ENCODE measurements at regions not wholly inside any gene's neighbourhood (a gene's known extent, or its start where the extent isn't known, plus 50 kb on each side); places are given as distances from the start of the nearest gene placed in this dataset.

GRCh38 chr2:43045866-43046265 is 180.5 kb downstream of the ZFP36L2 start (continued):
- TF ChIP-seq, protein P1, sequence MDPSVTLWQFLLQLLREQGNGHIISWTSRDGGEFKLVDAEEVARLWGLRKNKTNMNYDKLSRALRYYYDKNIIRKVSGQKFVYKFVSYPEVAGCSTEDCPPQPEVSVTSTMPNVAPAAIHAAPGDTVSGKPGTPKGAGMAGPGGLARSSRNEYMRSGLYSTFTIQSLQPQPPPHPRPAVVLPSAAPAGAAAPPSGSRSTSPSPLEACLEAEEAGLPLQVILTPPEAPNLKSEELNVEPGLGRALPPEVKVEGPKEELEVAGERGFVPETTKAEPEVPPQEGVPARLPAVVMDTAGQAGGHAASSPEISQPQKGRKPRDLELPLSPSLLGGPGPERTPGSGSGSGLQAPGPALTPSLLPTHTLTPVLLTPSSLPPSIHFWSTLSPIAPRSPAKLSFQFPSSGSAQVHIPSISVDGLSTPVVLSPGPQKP (IDR thresholded peaks at IDR 0.05; ENCODE audit: low read depth, low read length), result no peak
- TF ChIP-seq KDM1A (IDR thresholded peaks at IDR 0.05; ENCODE audit: borderline replicate concordance), result no peak
- no peak for TF ChIP-seq STAT1 (conservative IDR thresholded peaks at IDR 0.05)
- no peak for TF ChIP-seq BMI1 (IDR thresholded peaks at IDR 0.05; ENCODE audit: borderline replicate concordance)
- TF ChIP-seq EGR1 (IDR thresholded peaks at IDR 0.05; ENCODE audit: borderline replicate concordance in 1 of 2, low read depth in 2 of 2, low read length in 2 of 2), result no peak
- TF ChIP-seq PAX5 (IDR thresholded peaks at IDR 0.05; ENCODE audit: borderline replicate concordance, low read depth, low read length), result no peak
- TF ChIP-seq, protein P2, sequence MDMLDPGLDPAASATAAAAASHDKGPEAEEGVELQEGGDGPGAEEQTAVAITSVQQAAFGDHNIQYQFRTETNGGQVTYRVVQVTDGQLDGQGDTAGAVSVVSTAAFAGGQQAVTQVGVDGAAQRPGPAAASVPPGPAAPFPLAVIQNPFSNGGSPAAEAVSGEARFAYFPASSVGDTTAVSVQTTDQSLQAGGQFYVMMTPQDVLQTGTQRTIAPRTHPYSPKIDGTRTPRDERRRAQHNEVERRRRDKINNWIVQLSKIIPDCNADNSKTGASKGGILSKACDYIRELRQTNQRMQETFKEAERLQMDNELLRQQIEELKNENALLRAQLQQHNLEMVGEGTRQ (IDR thresholded peaks at IDR 0.05; ENCODE audit: borderline replicate concordance, low read depth, low read length), result no peak

DNA sequence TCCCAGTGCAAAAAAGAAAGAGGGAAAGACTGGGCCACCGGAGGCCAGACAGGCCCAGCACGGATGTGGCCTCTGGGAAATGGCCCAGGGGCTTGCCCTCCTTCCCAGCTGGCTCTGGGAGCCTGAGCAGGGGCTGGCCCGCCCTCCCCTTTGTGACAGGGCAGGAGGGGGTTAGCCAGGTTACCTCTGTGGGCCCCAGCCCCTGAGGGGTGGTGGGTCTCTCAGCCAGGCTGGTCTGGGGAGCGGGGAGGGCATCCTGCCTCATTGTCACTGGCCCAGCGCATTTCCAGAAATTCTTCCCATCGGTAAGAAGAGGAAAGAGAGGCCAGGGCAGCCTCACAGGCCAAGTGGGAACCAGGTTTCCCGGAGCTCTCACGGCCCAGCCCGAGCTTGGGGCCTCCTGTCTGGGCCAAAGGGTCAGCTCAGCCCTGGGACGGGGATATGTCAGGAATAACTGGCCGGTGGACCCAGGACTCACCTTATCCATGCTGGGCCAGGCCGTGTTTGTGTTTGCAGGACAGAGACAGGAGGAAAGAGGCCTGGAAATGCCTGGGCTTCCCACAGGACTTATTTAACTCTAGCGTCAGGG is 182.2 kb downstream of the ZFP36L2 start:
- H2AFZ ChIP-seq (ENCODE audit: control insufficient read depth, low read depth, low read length), result no peak overlapping the region
- in situ Hi-C loops (cut with MboI) (no loop called here), intact Hi-C loops (cut with micrococcal nuclease; ENCODE audit: unreplicated experiment) (no loop called here)
- H3K4me1 ChIP-seq (ENCODE audit: control insufficient read depth, insufficient read depth, low read length), result no peaks in the 10 kb centered on the region
- 35% methylated on average over 11 of the region's 13 CpGs for WGBS (ENCODE audit: insufficient coverage, insufficient replicate concordance, low lambda C conversion rate, missing lambda C conversion rate)
- H3K9ac ChIP-seq (ENCODE audit: control insufficient read depth, insufficient read depth, low read length), result no peak overlapping the region
- DNase-seq (ENCODE audit: low read depth, low spot score) (no peak), FAIRE-seq (no peak), ATAC-seq (no peak)
- H3K4me3 ChIP-seq, result no peak overlapping the region
- no peaks in the 10 kb centered on the region for H3K79me2 ChIP-seq (ENCODE audit: control insufficient read depth, insufficient read depth, low read length)
- no peaks in the 10 kb centered on the region for H4K20me1 ChIP-seq (ENCODE audit: control insufficient read depth, insufficient read depth)
- ChIA-PET POLR2A (interaction anchor here (0.5 kb wide), 1 partner anchor 247 kb away, joined by 3 read pairs; no protein-coding TSS in a partner anchor), SMC1A (ENCODE audit: uncharacterized antibody, unreplicated experiment) (interaction anchor here (0.7 to 1.5 kb wide), 2 partner anchors 69 to 84 kb away, joined by 3 to 4 read pairs; no protein-coding TSS in a partner anchor), RAD21 (ENCODE audit: unreplicated experiment) (no interaction called here), CTCF (interaction anchor here (0.7 to 1.0 kb wide), 2 partner anchors 24 to 562 kb away, joined by 3 to 4 read pairs; no protein-coding TSS in a partner anchor)
- no peaks in the 10 kb centered on the region for H3K27me3 ChIP-seq (replicated peaks in 1 of 2; ENCODE audit: control insufficient read depth in 2 of 2, insufficient read depth in 2 of 2, low read length in 1 of 2)
- H3K27ac ChIP-seq (ENCODE audit: control insufficient read depth, insufficient read depth), result no peak overlapping the region
- BruUV-seq (replicated peaks), result no TSS peak
- no peaks in the 10 kb centered on the region for H3K9me3 ChIP-seq (replicated peaks; ENCODE audit: control insufficient read depth, insufficient read depth, low read length)
- H3K36me3 ChIP-seq (ENCODE audit: control insufficient read depth in 2 of 2, insufficient read depth in 2 of 2, low read length in 1 of 2), result no peaks in the 10 kb centered on the region
- no peak overlapping the region for H3K4me2 ChIP-seq (ENCODE audit: control insufficient read depth, insufficient read depth)
- TF ChIP-seq BCLAF1 (IDR thresholded peaks at IDR 0.05) (no peak), ATF3 (IDR thresholded peaks at IDR 0.05; ENCODE audit: borderline replicate concordance, extremely low read depth, low read depth, low read length) (no peak), SMAD5 (IDR thresholded peaks at IDR 0.05; ENCODE audit: low read depth) (no peak), CHD4 (IDR thresholded peaks at IDR 0.05) (no peak), POU2F2 (IDR thresholded peaks at IDR 0.05; ENCODE audit: borderline replicate concordance, low read depth, low read length) (no peak), IKZF1 (conservative IDR thresholded peaks at IDR 0.05) (no peak), PKNOX1 (IDR thresholded peaks at IDR 0.05) (no peak), PBX3 (IDR thresholded peaks at IDR 0.05; ENCODE audit: insufficient replicate concordance, low read depth, low read length) (no peak)
